Transverse colon (tissue), 3 donors: ENCODE measurements at regions not wholly inside any gene's neighbourhood (a gene's known extent, or its start where the extent isn't known, plus 50 kb on each side); places are given as distances from the start of the nearest gene placed in this dataset.

Experiments used
- EP300 ChIP-seq: sonication (generic); formaldehyde crosslinking; IDR thresholded peaks from one replicate; pipeline ENCODE4 v1.6.1; 2017; ENCODE audit warnings: antibody characterized with exemption, low read depth
- POLR2A ChIP-seq: fragments of 450-650 bp; IDR thresholded peaks from one replicate; pipeline ENCODE4 v1.6.1; 2016; ENCODE audit warnings: antibody characterized with exemption, mild to moderate bottlenecking, moderate library complexity
- TF ChIP-seq, protein P1 (sequence below), 5 experiments: fragments of 200-600 bp in 3 of 5; fragments of 450-650 bp in 2 of 5; sonication (generic) in 3 of 5; IDR thresholded peaks; 1 replicate in 2 of 5; 2 replicates in 3 of 5; pipeline ENCODE4 v1.5.1; 2016 to 2017; ENCODE audit warnings: antibody characterized with exemption in 5 of 5, inconsistent platforms in 3 of 5, mild to moderate bottlenecking in 2 of 5, moderate library complexity in 1 of 5

DNA sequence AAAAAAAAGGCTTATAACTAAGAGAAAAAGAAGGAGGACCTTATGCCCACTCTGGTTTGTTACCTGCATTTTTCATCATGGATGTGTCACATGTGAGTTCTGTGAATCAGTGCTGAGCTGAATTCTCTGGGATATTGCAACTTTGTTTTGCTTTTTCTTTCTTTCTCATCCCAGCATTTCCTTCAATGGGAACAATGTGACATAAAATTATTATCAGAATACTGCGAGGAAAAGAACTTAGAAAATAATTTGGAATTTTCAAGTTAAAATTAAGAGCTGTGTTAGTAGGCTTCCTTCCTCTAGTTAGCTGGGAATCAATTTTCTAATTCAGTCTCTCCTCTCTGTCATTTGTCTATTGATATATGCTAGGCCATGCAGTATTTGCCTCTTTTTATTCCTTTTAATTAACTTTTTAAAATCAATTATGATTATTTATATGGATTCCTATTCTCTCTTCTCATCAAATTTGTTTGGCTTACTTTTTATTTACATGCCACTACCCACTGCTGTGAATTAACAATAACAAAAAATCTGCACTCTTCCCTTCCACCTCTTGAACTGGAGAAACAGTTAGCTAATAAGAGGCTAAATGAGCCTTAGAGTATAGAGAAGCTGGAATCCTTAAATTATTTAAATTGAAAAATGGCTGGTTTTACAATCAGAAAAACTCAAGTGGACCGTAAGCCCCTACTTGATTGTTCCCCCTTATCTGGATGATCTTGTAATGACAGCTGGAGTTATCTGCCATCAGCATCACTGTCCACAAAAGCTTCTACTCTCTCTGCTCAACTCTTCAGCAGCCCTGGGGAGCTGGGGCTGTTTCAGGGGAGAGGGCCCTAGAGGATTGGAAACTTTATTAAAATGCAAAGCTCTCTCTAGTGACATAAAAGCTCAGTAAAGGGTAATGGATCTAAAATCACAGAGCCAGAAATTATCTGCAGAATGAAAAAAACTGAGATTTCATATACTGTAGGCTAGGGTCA, 95.3 kb upstream of the SOX2 start:
- TF ChIP-seq, protein P1, sequence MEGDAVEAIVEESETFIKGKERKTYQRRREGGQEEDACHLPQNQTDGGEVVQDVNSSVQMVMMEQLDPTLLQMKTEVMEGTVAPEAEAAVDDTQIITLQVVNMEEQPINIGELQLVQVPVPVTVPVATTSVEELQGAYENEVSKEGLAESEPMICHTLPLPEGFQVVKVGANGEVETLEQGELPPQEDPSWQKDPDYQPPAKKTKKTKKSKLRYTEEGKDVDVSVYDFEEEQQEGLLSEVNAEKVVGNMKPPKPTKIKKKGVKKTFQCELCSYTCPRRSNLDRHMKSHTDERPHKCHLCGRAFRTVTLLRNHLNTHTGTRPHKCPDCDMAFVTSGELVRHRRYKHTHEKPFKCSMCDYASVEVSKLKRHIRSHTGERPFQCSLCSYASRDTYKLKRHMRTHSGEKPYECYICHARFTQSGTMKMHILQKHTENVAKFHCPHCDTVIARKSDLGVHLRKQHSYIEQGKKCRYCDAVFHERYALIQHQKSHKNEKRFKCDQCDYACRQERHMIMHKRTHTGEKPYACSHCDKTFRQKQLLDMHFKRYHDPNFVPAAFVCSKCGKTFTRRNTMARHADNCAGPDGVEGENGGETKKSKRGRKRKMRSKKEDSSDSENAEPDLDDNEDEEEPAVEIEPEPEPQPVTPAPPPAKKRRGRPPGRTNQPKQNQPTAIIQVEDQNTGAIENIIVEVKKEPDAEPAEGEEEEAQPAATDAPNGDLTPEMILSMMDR (IDR thresholded peaks at IDR 0.05) = no peak
- TF ChIP-seq POLR2A = no peak
- no peak for TF ChIP-seq EP300
